ENCODE measurements at regions not wholly inside any gene's neighbourhood (a gene's known extent, or its start where the extent isn't known, plus 50 kb on each side); places are given as distances from the start of the nearest gene placed in this dataset.

GRCh38 chr2:240379089-240379636, 56.3 kb upstream of the GPC1 start:
- TF ChIP-seq POLR2A (IDR thresholded peaks at IDR 0.05) (no peak), CTCF (IDR thresholded peaks at IDR 0.05) (no peak)

Data from heart left ventricle (tissue), 13 donors.